ENCODE measurements at regions not wholly inside any gene's neighbourhood (a gene's known extent, or its start where the extent isn't known, plus 50 kb on each side); places are given as distances from the start of the nearest gene placed in this dataset.

DNA sequence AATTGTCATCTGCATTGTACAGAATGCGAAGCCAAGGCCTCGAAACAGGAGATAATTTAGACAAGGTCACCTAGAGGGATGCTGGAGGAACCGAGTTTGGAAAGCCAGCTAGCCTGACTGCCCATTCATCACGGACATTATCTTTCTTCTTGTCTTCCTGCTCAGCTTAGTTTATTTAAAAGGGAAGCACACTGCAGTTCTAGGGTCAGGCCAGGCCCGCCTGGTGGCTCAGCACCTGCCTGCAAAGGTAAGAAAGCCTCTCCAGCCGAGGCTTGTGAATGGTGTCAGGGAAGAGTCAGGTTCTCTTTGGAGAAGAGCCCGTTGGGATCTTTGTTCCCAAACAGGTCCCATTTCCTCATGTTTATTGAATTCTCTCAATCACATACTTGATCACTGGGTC lies 246.5 kb downstream of the BLID start:
- no peaks in the 10 kb centered on the region for H3K4me1 Mint-ChIP-seq

DNA sequence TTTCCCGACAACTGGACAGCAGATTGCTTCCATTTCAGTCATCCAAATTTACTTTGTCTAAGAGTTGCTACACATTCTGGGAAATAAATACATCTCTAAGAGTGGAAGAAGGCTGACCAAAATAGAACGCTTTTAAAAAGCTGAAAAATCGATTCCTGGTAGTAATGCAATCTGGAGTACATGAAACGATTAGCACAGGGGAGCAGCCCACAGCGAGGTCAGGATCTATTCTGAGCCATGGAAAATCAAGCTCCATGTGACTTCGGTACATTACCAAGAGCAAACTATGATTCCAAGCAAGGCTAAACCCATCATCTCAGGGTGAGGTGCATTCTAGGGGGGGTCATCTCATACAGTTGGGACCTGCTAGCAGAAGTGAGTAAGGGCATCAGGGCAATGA lies 249.3 kb downstream of the BLID start:
- Histone ChIP-seq H3K4me2 (replicated peaks; ENCODE audit: low read depth, low read length, poor library complexity, severe bottlenecking) (no peak overlapping the region), H3K4me3 (ENCODE audit: control extremely low read depth in 1 of 5, extremely low read depth in 1 of 5, insufficient read depth in 1 of 5, low read depth in 2 of 5, low read length in 4 of 5) (no peak overlapping the region), H3K36me3 (replicated peaks in 1 of 2; ENCODE audit: control extremely low read depth in 1 of 2, control insufficient read depth in 1 of 2, extremely low read depth in 1 of 2, insufficient read depth in 2 of 2, low read length in 1 of 2) (no peaks in the 10 kb centered on the region), H4K20me1 (ENCODE audit: control insufficient read depth, insufficient read depth, low read length, poor library complexity, severe bottlenecking) (no peaks in the 10 kb centered on the region), H3K27ac (ENCODE audit: low read length in 2 of 2) (no peak overlapping the region), H2AFZ (ENCODE audit: insufficient read depth, low read depth, low read length, poor library complexity, severe bottlenecking) (no peak overlapping the region), H3K27me3 (replicated peaks in 1 of 4; ENCODE audit: control extremely low read depth in 1 of 4, control insufficient read depth in 3 of 4, insufficient read depth in 4 of 4, low read length in 3 of 4) (no peaks in the 10 kb centered on the region), H3K9ac (ENCODE audit: low read length) (no peak overlapping the region), H3K9me3 (ENCODE audit: control extremely low read depth in 1 of 3, control insufficient read depth in 2 of 3, insufficient read depth in 1 of 3, low read length in 2 of 3) (peaks cover 0 to 2% (median 0%) of the 10 kb centered on the region in 3 donors), H3K79me2 (ENCODE audit: control insufficient read depth, insufficient read depth, low read length) (no peaks in the 10 kb centered on the region), H3K4me1 (ENCODE audit: control insufficient read depth in 2 of 2, insufficient read depth in 2 of 2, low read length in 2 of 2) (no peaks in the 10 kb centered on the region)
- no peak for TF ChIP-seq EZH2 (IDR thresholded peaks at IDR 0.05; ENCODE audit: borderline replicate concordance, insufficient read depth, low read depth, low read length, poor library complexity, severe bottlenecking)
- TF ChIP-seq, protein P1, sequence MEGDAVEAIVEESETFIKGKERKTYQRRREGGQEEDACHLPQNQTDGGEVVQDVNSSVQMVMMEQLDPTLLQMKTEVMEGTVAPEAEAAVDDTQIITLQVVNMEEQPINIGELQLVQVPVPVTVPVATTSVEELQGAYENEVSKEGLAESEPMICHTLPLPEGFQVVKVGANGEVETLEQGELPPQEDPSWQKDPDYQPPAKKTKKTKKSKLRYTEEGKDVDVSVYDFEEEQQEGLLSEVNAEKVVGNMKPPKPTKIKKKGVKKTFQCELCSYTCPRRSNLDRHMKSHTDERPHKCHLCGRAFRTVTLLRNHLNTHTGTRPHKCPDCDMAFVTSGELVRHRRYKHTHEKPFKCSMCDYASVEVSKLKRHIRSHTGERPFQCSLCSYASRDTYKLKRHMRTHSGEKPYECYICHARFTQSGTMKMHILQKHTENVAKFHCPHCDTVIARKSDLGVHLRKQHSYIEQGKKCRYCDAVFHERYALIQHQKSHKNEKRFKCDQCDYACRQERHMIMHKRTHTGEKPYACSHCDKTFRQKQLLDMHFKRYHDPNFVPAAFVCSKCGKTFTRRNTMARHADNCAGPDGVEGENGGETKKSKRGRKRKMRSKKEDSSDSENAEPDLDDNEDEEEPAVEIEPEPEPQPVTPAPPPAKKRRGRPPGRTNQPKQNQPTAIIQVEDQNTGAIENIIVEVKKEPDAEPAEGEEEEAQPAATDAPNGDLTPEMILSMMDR (IDR thresholded peaks at IDR 0.05), result no peak
- ChIA-PET CTCF (no interaction called here), POLR2A (no interaction called here)
- H3K4me3 Mint-ChIP-seq, result no peak overlapping the region
- no peaks in the 10 kb centered on the region for H3K9me3 Mint-ChIP-seq (ENCODE audit: insufficient read depth)
- no peak for DNase-seq
- H3K27ac Mint-ChIP-seq, result no peak overlapping the region
- H3K4me1 Mint-ChIP-seq, result no peaks in the 10 kb centered on the region
- no peak for ATAC-seq (ENCODE audit: low read depth)
- WGBS (ENCODE audit: insufficient coverage), result 95% methylated on average over 4 of the region's 6 CpGs
- peaks cover 6% of the 10 kb centered on the region for H3K27me3 Mint-ChIP-seq
- intact Hi-C loops (cut with micrococcal nuclease), result no loop called here

More for the DNA sequence above, 246.5 kb downstream of the BLID start:
- no peak overlapping the region for H3K27ac Mint-ChIP-seq
- no peaks in the 10 kb centered on the region for H3K9me3 Mint-ChIP-seq (ENCODE audit: insufficient read depth)
- 92% methylated on average over 3 of the region's 7 CpGs for WGBS (ENCODE audit: insufficient coverage)
- intact Hi-C loops (cut with micrococcal nuclease), result no loop called here
- no peak overlapping the region for H3K4me3 Mint-ChIP-seq
- Histone ChIP-seq H3K4me3 (ENCODE audit: control extremely low read depth in 1 of 5, extremely low read depth in 1 of 5, insufficient read depth in 1 of 5, low read depth in 2 of 5, low read length in 4 of 5) (no peak overlapping the region), H3K36me3 (replicated peaks in 1 of 2; ENCODE audit: control extremely low read depth in 1 of 2, control insufficient read depth in 1 of 2, extremely low read depth in 1 of 2, insufficient read depth in 2 of 2, low read length in 1 of 2) (no peaks in the 10 kb centered on the region), H3K9ac (ENCODE audit: low read length) (no peak overlapping the region), H2AFZ (ENCODE audit: insufficient read depth, low read depth, low read length, poor library complexity, severe bottlenecking) (no peak overlapping the region), H3K4me1 (ENCODE audit: control insufficient read depth in 2 of 2, insufficient read depth in 2 of 2, low read length in 2 of 2) (no peaks in the 10 kb centered on the region), H3K27me3 (replicated peaks in 1 of 4; ENCODE audit: control extremely low read depth in 1 of 4, control insufficient read depth in 3 of 4, insufficient read depth in 4 of 4, low read length in 3 of 4) (no peaks in the 10 kb centered on the region), H4K20me1 (ENCODE audit: control insufficient read depth, insufficient read depth, low read length, poor library complexity, severe bottlenecking) (no peaks in the 10 kb centered on the region), H3K9me3 (ENCODE audit: control extremely low read depth in 1 of 3, control insufficient read depth in 2 of 3, insufficient read depth in 1 of 3, low read length in 2 of 3) (peaks cover 0 to 1% (median 0%) of the 10 kb centered on the region in 3 donors), H3K27ac (ENCODE audit: low read length in 2 of 2) (no peak overlapping the region), H3K4me2 (replicated peaks; ENCODE audit: low read depth, low read length, poor library complexity, severe bottlenecking) (no peak overlapping the region), H3K79me2 (ENCODE audit: control insufficient read depth, insufficient read depth, low read length) (no peaks in the 10 kb centered on the region)
- no peak for DNase-seq
- ChIA-PET CTCF (no interaction called here), POLR2A (no interaction called here)
- ATAC-seq (ENCODE audit: low read depth), result no peak
- TF ChIP-seq, protein P1 (IDR thresholded peaks at IDR 0.05), result no peak
- TF ChIP-seq EZH2 (IDR thresholded peaks at IDR 0.05; ENCODE audit: borderline replicate concordance, insufficient read depth, low read depth, low read length, poor library complexity, severe bottlenecking), result no peak
- H3K27me3 Mint-ChIP-seq, result peaks cover 6% of the 10 kb centered on the region
